D721Med (cell line): ENCODE measurements at regions not wholly inside any gene's neighbourhood (a gene's known extent, or its start where the extent isn't known, plus 50 kb on each side); places are given as distances from the start of the nearest gene placed in this dataset.

Experiments
- DNase-seq: peaks from one replicate; pipeline ENCODE4 v3.0.0; 2011; ENCODE audit warnings: low spot score; ENCODE audit not compliant: insufficient read length
- FAIRE-seq: peaks from 2 replicates; lab custom pipeline; 2011; peaks lifted over from hg19 to GRCh38; lab: Jason Lieb, UNC
- TF ChIP-seq, protein P1 (sequence below): IDR thresholded peaks from 2 replicates; pipeline ENCODE4 v1.5.1; 2012; ENCODE audit warnings: mild to moderate bottlenecking, control low read depth; ENCODE audit not compliant: insufficient read depth; ENCODE audit errors: missing control alignments

DNA sequence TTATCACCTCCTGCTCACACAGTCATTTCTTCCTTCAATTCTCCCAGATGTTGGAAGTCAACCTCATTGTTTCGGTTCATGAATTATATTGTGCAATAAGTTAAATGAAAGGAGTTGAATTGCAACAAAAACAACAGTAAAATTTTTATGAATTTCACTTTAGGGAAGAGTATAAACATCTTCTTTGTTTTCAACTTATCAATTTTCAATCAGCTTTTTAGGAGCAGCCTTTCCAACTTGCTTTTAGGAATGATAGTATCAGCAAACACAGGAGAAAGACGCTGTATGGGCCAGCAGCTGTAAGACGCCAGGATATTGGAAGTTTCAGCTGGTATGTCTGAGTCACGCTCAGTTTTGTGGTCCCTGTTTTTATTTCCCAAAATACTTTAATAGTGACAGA, 132.5 kb upstream of the ARGLU1 start:
- FAIRE-seq (no peak), DNase-seq (no peak)
- TF ChIP-seq, protein P1, sequence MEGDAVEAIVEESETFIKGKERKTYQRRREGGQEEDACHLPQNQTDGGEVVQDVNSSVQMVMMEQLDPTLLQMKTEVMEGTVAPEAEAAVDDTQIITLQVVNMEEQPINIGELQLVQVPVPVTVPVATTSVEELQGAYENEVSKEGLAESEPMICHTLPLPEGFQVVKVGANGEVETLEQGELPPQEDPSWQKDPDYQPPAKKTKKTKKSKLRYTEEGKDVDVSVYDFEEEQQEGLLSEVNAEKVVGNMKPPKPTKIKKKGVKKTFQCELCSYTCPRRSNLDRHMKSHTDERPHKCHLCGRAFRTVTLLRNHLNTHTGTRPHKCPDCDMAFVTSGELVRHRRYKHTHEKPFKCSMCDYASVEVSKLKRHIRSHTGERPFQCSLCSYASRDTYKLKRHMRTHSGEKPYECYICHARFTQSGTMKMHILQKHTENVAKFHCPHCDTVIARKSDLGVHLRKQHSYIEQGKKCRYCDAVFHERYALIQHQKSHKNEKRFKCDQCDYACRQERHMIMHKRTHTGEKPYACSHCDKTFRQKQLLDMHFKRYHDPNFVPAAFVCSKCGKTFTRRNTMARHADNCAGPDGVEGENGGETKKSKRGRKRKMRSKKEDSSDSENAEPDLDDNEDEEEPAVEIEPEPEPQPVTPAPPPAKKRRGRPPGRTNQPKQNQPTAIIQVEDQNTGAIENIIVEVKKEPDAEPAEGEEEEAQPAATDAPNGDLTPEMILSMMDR, result no peak

DNA sequence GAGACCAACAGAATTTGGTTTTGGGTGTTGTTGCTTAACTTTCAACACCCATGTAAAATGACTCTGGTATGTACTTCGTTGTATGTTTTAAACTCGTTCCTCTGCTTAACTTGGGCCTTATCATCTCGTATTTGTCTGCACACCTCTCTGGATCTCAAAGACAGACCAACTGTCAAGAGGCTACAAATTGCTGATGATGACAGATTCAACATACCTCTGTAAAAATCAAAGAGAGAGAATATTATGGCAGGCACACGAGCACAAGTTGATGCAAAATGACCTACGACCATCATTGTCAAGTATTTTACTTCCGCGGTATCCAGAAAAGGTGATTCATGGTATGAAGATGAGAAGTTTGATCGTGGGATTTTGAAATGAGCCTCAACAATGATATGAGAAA, 132.1 kb upstream of the ARGLU1 start:
- TF ChIP-seq, protein P1, result no peak
- DNase-seq, result no peak
- FAIRE-seq, result no peak

DNA sequence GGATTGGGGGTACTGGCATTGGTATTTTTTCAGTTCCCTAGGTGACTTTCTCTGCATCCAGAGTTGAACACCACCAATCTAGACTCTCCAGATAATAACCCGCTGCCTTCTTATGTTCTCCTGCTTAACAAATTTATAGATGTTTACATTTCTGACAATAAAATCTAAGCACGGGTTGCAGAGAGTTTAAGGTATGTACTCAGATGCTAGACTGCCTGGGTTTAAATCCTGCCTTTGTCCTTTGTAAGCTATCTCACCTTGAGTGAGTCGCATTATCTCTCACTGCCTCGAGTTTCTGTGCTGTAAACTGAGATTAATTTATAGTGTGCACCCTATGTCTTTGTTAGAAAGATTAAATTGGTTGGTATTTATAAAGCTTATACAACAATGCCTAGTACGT, 131.4 kb upstream of the ARGLU1 start:
- DNase-seq (no peak), FAIRE-seq (no peak)
- TF ChIP-seq, protein P1, result no peak

DNA sequence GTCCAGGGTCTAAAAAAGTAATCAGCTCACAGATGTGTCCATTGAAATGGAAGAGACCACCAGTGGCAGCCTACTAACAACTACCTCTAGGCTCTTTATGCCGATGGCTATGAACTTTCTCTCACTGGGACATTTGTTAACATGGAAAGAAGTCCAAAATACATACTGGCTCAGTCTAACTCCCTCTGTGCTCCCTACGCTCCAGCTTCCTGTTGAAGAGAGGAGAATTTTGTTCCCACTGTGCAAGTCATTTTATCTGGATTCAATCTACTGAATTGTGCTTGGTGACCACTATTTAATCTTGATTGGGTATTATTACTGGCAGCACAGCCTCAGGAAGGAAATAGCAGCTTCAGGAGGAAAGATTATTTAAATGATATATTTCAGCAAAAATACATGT, 128.8 kb upstream of the ARGLU1 start:
- DNase-seq (no peak), FAIRE-seq (no peak)
- TF ChIP-seq, protein P1, result no peak

DNA sequence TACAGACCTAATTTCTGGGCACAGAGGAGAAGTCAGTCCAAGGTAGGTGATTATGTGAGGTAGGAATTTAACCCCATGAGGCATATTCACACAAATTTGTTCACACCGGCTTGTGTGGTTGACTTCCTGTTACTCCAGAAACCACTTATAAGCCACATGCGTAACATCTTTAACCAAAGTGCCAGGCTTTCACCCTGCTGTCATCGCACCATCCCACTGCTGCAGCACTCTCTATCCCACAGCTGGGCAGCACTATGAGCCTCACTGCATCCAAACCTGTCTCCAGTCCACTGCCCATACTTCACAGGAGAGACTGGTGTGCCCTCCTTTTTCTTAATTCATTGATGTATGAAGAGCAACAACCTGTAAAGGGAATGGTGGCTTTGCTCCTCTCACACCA, 128.2 kb upstream of the ARGLU1 start:
- no peak for DNase-seq
- no peak for FAIRE-seq
- TF ChIP-seq, protein P1, result no peak

DNA sequence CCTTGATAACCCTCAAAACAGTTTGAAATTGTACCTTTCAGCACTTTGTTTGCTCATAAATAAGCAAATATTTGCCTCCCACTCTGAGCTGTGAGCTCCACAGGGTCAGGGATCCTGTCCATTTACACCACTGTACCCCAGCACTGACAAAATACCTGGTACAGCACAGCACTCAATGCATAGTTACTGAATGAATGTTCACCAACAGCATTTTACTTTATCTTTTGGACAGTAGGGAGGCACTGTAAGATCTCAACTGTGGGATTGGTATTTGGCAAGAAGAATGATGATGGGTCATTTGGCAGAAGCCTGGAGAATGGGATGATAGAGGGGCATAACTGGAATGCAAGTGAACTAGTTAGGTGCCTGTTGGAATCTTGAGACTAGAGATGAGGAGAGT, 127.2 kb upstream of the ARGLU1 start:
- DNase-seq (no peak), FAIRE-seq (no peak)
- TF ChIP-seq, protein P1, result no peak

DNA sequence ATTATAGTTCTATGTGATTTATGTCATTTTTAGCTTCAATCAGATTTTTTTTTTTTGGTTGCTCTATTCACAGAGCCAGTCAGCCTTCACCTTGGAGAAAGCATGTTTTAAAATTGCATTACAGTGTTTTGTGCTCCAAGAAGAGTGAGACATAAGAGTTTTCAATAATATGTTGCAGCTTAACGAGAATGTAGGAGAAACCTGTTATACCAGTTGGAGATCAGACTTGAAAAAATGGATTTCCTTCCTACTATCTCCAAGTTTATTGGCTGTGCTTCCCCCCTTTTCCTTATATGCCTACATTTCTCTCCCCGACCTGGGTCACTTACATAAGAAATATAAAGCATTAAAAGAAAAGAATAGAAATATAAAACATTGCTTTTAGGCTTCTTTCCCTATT, 123.9 kb upstream of the ARGLU1 start:
- TF ChIP-seq, protein P1, result no peak
- FAIRE-seq (no peak), DNase-seq (no peak)
